ENCODE measurements at regions not wholly inside any gene's neighbourhood (a gene's known extent, or its start where the extent isn't known, plus 50 kb on each side); places are given as distances from the start of the nearest gene placed in this dataset.

DNA sequence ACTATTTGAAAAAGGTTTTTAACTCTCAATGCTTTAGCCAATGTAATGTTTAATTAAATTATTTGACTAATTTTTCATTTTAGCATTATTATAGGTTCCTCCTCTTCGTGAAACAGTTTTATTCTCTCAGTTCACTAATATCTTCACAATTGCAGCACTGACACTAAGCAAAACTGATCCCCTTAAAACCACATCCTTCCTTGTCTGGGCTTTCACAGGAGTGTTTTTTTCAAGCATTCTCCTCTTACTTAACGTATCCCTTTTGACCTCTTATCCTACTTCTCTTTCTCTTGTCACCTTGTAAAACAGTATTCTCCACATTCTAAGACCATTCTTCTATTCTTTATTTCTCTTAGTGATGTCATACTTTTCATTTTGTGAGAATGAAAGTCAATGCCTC lies 112.8 kb downstream of the DSC3 start:
- no peak for DNase-seq (ENCODE audit: extremely low read depth, low read depth)
- TF ChIP-seq, protein P1, sequence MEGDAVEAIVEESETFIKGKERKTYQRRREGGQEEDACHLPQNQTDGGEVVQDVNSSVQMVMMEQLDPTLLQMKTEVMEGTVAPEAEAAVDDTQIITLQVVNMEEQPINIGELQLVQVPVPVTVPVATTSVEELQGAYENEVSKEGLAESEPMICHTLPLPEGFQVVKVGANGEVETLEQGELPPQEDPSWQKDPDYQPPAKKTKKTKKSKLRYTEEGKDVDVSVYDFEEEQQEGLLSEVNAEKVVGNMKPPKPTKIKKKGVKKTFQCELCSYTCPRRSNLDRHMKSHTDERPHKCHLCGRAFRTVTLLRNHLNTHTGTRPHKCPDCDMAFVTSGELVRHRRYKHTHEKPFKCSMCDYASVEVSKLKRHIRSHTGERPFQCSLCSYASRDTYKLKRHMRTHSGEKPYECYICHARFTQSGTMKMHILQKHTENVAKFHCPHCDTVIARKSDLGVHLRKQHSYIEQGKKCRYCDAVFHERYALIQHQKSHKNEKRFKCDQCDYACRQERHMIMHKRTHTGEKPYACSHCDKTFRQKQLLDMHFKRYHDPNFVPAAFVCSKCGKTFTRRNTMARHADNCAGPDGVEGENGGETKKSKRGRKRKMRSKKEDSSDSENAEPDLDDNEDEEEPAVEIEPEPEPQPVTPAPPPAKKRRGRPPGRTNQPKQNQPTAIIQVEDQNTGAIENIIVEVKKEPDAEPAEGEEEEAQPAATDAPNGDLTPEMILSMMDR (IDR thresholded peaks at IDR 0.05; ENCODE audit: low read depth, low read length), result no peak

GRCh38 chr18:30929065-30929464 lies 113.5 kb downstream of the DSC3 start:
- no peak for DNase-seq (ENCODE audit: extremely low read depth, low read depth)
- TF ChIP-seq, protein P1 (IDR thresholded peaks at IDR 0.05; ENCODE audit: low read depth, low read length), result no peak

DNA sequence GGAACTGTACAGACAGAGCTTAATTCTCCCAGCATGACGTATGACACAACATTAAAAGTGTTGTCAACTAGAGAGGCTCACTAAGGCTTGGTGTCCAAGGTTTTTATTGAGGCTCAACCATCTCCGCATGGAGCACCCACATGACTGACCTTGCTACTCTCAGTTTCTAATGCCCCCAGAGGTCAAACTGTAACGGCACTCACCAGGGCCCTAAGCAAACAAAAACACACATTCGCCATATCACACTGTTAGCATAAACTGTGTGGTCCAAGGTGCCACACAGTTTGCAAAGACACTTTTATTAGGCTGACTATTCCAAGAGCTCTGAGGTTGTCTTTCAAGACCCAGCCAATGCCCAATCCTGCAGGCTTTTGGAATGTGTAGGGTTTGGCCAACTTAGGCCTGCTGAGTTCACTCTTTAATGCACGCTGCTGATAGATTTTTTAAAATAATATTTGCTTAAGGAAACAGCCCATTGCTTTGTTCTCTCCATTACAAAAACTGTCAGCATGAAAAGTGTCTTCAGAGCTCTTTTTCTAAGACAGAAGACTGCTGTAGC lies 114.9 kb downstream of the DSC3 start:
- TF ChIP-seq, protein P1 (IDR thresholded peaks at IDR 0.05; ENCODE audit: low read depth, low read length), result no peak
- no peak for DNase-seq (ENCODE audit: extremely low read depth, low read depth)

- no peak for DNase-seq (ENCODE audit: extremely low read depth, low read depth)
- TF ChIP-seq, protein P1 (IDR thresholded peaks at IDR 0.05; ENCODE audit: low read depth, low read length), result no peak
Measured at GRCh38 chr18:30927042-30927441, 115.5 kb downstream of the DSC3 start.

DNA sequence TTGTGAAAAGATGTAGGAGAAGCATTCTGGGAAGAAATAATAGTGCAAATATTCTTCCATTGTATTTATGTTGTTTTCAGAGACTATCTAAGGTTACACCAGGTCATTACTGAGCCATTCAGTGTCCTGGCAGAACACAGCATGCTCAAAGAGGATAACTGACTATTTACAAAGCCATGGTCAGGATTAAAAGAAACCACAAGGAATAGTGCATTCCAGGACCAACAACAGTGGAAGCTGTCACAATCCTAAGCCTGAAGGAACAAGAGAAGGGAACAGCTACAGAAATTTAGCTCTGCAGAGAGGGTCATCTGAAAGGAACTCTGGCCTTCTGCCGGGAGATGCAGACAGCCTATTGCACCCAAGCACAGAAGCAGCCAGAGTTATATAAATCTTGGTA lies 116.7 kb downstream of the DSC3 start:
- TF ChIP-seq, protein P1 (IDR thresholded peaks at IDR 0.05; ENCODE audit: low read depth, low read length), result no peak
- DNase-seq (ENCODE audit: extremely low read depth, low read depth), result no peak

DNA sequence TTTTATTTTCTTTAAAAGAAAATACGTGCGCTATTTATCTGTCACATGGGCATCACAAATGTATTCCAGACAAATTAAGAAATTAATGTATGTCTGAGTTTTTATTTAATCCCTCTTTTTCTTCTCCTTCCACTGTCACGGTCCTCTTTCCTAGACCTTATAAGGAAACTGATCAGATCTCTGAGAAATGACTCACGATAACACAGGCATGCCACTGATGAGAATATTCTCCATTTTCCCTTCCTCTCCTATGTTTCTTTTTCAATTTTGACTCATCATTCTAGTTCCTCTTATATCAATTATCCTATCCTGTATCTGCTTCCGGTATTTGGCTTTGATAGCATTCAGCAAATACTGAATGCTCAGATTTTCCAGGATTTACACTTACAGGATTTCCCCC lies 121.8 kb downstream of the DSC3 start:
- TF ChIP-seq, protein P1 (IDR thresholded peaks at IDR 0.05; ENCODE audit: low read depth, low read length), result no peak
- no peak for DNase-seq (ENCODE audit: extremely low read depth, low read depth)

GRCh38 chr18:30920351-30920750 lies 122.2 kb downstream of the DSC3 start:
- DNase-seq (ENCODE audit: extremely low read depth, low read depth), result no peak
- TF ChIP-seq, protein P1 (IDR thresholded peaks at IDR 0.05; ENCODE audit: low read depth, low read length), result no peak
